ENCODE measurements at regions not wholly inside any gene's neighbourhood (a gene's known extent, or its start where the extent isn't known, plus 50 kb on each side); places are given as distances from the start of the nearest gene placed in this dataset.

DNA sequence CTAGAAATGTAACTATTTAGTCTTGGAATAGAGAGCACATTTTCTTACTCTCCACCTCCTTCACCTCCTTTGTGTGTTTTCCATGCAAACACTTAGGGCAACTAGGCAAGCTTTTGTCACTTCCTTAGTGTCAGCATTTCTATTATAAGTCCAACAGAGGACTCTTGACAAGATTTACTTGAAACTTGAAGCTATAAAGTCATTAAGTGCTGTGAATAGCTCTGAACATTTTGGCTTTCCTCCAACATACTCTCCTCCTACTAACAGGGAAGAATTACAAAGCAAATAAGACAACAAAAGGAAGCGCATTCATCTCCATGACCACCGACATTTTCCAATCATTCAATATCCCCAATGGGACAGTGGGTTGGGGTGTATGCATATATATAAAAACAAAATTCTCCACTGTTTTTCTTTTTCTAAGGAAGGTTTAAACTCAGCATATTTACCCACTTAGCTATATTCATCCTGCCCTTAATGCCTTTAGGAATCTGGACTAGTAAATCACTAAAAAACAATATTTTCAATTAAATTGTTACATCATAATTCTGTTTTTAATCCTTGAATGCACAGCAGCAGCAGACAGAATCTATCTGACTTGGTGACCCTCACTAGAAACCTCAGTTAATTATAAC is 264.6 kb downstream of the SNCA start:
- no peak overlapping the region for H3K27ac Mint-ChIP-seq
- Histone ChIP-seq H2AFZ (replicated peaks) (no peak overlapping the region), H3K9me3 (ENCODE audit: low read depth) (no peaks in the 10 kb centered on the region), H3K9ac (no peak overlapping the region), H3F3A (ENCODE audit: low read depth) (peaks cover 3% of the 10 kb centered on the region), H3K27ac (peak overlapping the region; percentile 56), H3K27me3 (no peaks in the 10 kb centered on the region), H3K36me3 (no peaks in the 10 kb centered on the region), H3K79me2 (ENCODE audit: low read depth) (no peaks in the 10 kb centered on the region), H3K4me3 (no peak overlapping the region), H4K20me1 (ENCODE audit: low read depth) (no peaks in the 10 kb centered on the region), H3K4me2 (peak overlapping the region; percentile 21), H3K4me1 (peaks cover 15% of the 10 kb centered on the region)
- TF ChIP-seq EZH2phosphoT487 (IDR thresholded peaks at IDR 0.05) = no peak
- TF ChIP-seq, protein P1, sequence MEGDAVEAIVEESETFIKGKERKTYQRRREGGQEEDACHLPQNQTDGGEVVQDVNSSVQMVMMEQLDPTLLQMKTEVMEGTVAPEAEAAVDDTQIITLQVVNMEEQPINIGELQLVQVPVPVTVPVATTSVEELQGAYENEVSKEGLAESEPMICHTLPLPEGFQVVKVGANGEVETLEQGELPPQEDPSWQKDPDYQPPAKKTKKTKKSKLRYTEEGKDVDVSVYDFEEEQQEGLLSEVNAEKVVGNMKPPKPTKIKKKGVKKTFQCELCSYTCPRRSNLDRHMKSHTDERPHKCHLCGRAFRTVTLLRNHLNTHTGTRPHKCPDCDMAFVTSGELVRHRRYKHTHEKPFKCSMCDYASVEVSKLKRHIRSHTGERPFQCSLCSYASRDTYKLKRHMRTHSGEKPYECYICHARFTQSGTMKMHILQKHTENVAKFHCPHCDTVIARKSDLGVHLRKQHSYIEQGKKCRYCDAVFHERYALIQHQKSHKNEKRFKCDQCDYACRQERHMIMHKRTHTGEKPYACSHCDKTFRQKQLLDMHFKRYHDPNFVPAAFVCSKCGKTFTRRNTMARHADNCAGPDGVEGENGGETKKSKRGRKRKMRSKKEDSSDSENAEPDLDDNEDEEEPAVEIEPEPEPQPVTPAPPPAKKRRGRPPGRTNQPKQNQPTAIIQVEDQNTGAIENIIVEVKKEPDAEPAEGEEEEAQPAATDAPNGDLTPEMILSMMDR (IDR thresholded peaks at IDR 0.05) = no peak
- TF ChIP-seq EZH2 (IDR thresholded peaks at IDR 0.05) = no peak
- H3K9me3 Mint-ChIP-seq = peaks cover 6% of the 10 kb centered on the region
- H3K4me1 Mint-ChIP-seq = peaks cover 12% of the 10 kb centered on the region
- no peaks in the 10 kb centered on the region for H3K36me3 Mint-ChIP-seq
- peaks cover 2% of the 10 kb centered on the region for H3K27me3 Mint-ChIP-seq (ENCODE audit: insufficient read depth, low read depth)
- H3K4me3 Mint-ChIP-seq = no peak overlapping the region
- DNase-seq (ENCODE audit: low spot score) = peak; percentile 7

DNA sequence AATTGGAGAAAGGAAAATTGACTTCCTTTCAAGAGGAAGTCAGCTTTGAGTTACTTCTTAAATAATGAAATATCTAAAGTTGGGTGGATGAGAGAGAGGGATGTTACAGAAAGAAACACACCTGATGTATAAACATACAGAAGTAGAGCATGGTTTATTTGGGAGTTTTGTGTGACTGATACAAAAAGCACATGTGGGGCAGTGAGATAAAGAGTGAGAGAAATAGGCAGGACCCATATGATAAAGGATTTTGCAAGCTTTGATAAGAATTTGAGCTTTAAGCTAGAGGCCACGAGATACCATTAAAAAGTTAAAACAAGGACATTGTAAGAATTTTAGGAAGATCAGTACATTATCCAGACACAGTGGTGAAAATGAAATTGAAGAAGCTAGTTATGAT is 263.3 kb upstream of the GPRIN3 start:
- no peaks in the 10 kb centered on the region for H3K79me2 ChIP-seq (ENCODE audit: low read depth)
- Mint-ChIP-seq H3K27ac (no peak overlapping the region), H3K4me1 (peaks cover 12% of the 10 kb centered on the region), H3K9me3 (peaks cover 2% of the 10 kb centered on the region), H3K27me3 (ENCODE audit: insufficient read depth, low read depth) (peaks cover 2% of the 10 kb centered on the region), H3K36me3 (no peaks in the 10 kb centered on the region), H3K4me3 (no peak overlapping the region)
- no peak overlapping the region for H3K27ac ChIP-seq
- TF ChIP-seq EZH2 (IDR thresholded peaks at IDR 0.05) (no peak), EZH2phosphoT487 (IDR thresholded peaks at IDR 0.05) (no peak)
- TF ChIP-seq, protein P1 (IDR thresholded peaks at IDR 0.05) = no peak
- H3K4me1 ChIP-seq = peaks cover 15% of the 10 kb centered on the region
- peaks cover 3% of the 10 kb centered on the region for H3F3A ChIP-seq (ENCODE audit: low read depth)
- H3K9ac ChIP-seq = no peak overlapping the region
- H3K9me3 ChIP-seq (ENCODE audit: low read depth) = no peaks in the 10 kb centered on the region
- no peak overlapping the region for H3K4me3 ChIP-seq
- H4K20me1 ChIP-seq (ENCODE audit: low read depth) = no peaks in the 10 kb centered on the region
- no peak for DNase-seq (ENCODE audit: low spot score)
- H3K27me3 ChIP-seq = no peaks in the 10 kb centered on the region
- no peak overlapping the region for H2AFZ ChIP-seq (replicated peaks)
- H3K4me2 ChIP-seq = no peak overlapping the region
- no peaks in the 10 kb centered on the region for H3K36me3 ChIP-seq

DNA sequence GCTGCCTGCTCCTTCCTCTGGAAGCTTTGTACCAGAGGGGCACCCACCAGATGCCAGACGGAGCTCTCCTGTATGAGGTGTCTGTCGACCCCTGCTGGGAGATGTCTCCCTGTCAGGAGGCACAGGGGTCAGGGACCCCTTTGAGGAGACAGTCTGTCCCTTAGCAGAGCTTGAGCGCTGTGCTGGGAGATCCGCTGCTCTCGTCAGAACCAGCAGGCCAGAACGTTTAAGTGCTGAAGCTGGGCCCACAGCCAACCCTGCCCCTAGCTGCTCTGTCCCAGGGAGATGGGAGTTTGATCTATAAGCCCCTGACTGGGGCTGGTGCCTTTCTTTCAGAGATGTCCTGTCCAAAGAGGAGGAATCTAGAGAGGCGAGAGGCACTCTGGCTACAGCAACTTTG is 260.3 kb upstream of the GPRIN3 start:
- no peak for TF ChIP-seq EZH2phosphoT487 (IDR thresholded peaks at IDR 0.05)
- TF ChIP-seq, protein P1 (IDR thresholded peaks at IDR 0.05) = no peak
- no peak for TF ChIP-seq EZH2 (IDR thresholded peaks at IDR 0.05)
- Histone ChIP-seq H4K20me1 (ENCODE audit: low read depth) (no peaks in the 10 kb centered on the region), H3K9ac (no peak overlapping the region), H3K36me3 (no peaks in the 10 kb centered on the region), H2AFZ (replicated peaks) (no peak overlapping the region), H3K4me1 (peaks cover 14% of the 10 kb centered on the region), H3K4me2 (no peak overlapping the region), H3K27me3 (no peaks in the 10 kb centered on the region), H3K9me3 (ENCODE audit: low read depth) (no peaks in the 10 kb centered on the region), H3K27ac (no peak overlapping the region), H3K4me3 (no peak overlapping the region), H3F3A (ENCODE audit: low read depth) (peaks cover 3% of the 10 kb centered on the region), H3K79me2 (ENCODE audit: low read depth) (no peaks in the 10 kb centered on the region)
- no peaks in the 10 kb centered on the region for H3K36me3 Mint-ChIP-seq
- no peaks in the 10 kb centered on the region for H3K9me3 Mint-ChIP-seq
- H3K27ac Mint-ChIP-seq = no peak overlapping the region
- H3K4me3 Mint-ChIP-seq = no peak overlapping the region
- peaks cover 11% of the 10 kb centered on the region for H3K4me1 Mint-ChIP-seq
- H3K27me3 Mint-ChIP-seq (ENCODE audit: insufficient read depth, low read depth) = no peaks in the 10 kb centered on the region
- no peak for DNase-seq (ENCODE audit: low spot score)

Measured in neural progenitor cell (in vitro differentiated cells).